8988T (cell line): ENCODE measurements at regions not wholly inside any gene's neighbourhood (a gene's known extent, or its start where the extent isn't known, plus 50 kb on each side); places are given as distances from the start of the nearest gene placed in this dataset.
"Not testable (repeated sequence)": the region's sequence is repeated elsewhere in the genome, so short reads cannot be mapped to it uniquely, and the experiment has no call there.

ENCODE experiments used
- DNase-seq: peaks from one replicate; pipeline ENCODE4 v3.0.0; 2011

DNA sequence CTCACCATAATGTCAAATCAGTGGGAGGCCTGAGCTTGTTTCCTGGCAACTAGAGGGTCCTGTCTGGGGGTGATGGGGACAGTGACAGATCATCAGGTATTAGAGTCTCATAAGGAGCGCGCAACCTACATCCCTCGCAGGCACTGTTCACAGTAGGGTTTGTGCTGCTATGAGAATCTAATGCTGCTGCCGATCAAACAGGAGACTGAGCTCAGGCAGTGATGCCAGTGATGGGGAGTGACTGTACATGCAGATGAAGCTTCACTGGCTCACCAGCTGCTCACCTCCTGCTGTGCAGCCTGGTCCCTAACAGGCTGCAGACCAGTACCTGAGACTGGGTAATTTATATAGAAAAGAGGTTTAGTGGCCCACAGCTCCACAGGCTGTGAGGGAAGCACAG lies 147.3 kb downstream of the TTLL2 start:
- DNase-seq, result no peak

DNA sequence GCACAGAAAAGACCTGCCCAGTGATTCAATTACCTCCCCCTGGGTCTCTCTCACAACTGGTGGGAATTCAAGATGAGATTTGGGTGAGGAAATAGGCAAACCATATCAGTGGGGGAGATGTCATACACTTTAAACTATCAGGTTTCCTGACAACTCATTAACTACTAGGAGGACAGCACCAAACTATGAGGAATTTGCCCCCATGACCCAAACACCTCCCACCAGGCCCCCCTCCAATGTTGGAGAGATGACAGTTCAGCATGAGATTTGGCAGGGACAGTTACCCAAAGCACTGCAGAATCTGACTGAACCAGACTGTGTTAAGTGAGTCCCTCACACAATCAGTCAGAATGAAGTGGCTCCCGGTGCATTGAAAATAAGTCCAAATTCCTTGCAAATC lies 148.0 kb downstream of the TTLL2 start:
- no peak for DNase-seq

DNA sequence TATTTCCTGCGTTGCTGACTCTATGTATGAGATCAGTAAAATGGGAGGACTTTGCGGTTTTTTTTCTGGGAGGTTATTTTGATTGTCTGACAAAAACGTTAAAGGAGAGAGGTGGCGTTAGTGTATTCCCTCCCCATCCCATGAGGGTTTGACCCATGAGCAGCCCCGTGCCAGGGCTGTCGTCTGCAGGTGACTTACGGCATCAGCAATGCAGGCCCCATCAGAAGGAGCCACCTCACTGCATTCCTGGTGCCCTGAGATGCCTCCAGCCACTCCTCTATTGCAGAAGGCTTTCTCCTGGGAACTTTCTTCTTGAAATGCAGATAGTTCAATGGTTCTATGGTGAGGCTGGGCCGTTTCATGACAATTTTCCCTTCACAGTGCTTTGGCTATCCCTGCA lies 149.3 kb downstream of the TTLL2 start:
- DNase-seq, result no peak

DNA sequence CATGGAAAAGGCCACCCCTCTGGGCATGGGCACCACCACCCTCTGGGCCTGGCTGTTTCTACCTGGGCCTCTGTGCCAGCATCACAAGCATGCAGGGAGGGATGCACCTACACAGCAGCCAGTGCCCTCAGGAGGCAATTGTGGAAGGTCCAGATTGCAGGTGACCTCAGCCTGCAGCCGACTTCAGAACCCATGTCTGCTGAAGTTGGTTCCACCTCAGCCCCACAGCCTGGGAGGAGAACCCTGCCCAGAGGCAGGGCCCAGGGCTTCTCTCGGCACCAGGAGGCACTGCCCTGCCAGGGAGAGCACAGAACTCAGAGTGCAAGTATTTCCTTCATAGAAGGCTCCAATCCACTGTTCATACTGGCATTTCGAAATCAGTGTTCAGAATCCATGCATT lies 149.8 kb downstream of the TTLL2 start:
- DNase-seq, result no peak

DNA sequence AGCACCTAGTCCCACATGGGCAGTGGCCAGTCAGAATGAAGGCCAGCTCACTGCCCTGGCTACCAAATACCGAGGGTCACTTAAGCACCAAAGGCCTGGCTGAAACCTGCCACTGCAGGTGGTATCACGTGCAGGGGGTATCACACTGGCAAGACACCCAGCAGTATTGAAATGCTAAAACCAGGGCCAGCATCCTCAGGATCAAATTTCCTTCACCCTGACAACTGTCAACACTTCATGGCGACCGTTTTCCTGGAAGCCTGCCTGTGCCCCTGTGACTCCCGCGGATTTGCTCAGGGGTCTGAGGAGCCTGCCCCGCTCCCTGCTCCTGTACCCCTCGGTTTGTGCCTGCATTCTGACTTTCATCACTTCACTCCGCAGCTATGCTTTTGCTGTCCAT lies 151.1 kb downstream of the TTLL2 start:
- DNase-seq, result no peak

DNA sequence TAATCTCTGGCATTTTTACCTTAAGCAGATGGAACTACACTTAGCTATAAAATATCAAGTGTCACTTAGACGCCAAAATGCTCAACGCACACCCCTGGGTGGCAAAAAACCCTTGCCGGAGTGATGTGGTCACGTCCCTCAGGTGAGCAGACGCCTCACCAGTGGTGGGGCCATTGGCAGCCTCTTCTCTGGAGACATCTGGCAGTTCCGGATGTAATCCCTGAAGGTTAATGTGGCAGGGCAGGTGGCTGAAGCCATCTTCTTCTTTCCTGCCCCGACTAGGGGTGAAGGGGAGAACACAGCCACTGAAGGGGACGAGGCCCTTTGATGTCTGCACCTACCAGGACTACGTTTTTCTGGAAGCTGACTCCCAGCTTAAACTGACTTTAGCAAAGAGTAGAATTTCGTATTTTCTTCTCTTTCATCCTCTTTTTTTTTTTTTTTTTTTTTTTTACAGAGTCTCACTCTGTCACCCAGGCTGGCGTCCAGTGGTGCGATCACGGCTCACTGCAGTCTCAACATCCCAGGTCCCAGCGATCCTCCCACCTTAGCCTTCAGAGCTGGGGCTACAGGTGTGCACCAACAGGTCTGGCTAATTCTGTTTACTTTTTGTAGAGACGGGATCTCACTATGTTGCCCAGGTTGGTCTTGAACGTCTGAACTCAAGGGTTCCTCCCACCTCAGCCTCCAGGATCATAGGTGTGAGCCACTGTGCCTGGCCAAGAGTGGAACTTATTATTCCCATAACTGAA lies 152.1 kb downstream of the TTLL2 start:
- no peak for DNase-seq

DNA sequence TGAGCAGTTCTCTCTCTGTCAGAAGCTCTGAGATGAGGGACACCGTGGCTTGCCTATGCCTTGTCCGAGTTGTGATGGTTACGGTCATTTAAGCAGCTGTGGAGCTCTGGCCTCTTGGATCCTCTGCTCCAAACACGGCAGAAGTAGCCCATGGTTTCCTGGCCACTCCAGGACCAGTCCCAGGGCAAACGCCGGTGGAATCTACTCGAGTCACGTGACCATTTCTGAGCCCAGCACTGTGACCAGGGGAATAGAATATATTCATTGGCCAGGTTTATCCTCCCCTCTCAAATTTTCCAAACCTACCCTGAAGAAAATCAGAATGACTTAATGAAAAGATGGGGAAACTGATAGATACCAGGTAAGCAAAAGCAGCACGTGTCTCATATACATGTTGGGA lies 152.8 kb downstream of the TTLL2 start:
- DNase-seq, result no peak

DNA sequence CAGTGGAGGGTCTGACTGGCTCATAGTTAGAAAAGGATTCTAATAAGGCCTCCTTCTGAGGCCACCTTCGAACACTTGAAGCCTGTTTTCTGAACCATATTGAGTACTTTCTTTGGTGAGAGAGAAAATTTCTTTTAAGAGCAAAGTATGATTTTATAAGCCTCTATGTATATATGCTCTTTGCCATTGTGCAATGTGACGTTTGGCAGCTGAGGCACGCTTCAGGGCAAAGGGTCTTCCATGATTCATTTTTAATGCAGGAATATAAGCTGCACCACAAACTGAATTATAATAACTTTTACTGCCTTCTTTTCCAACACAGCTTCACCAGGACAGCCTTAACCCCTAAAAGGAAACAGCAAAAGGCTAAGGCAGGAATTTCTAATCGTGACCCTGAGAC lies 154.4 kb downstream of the TTLL2 start:
- DNase-seq, result no peak

DNA sequence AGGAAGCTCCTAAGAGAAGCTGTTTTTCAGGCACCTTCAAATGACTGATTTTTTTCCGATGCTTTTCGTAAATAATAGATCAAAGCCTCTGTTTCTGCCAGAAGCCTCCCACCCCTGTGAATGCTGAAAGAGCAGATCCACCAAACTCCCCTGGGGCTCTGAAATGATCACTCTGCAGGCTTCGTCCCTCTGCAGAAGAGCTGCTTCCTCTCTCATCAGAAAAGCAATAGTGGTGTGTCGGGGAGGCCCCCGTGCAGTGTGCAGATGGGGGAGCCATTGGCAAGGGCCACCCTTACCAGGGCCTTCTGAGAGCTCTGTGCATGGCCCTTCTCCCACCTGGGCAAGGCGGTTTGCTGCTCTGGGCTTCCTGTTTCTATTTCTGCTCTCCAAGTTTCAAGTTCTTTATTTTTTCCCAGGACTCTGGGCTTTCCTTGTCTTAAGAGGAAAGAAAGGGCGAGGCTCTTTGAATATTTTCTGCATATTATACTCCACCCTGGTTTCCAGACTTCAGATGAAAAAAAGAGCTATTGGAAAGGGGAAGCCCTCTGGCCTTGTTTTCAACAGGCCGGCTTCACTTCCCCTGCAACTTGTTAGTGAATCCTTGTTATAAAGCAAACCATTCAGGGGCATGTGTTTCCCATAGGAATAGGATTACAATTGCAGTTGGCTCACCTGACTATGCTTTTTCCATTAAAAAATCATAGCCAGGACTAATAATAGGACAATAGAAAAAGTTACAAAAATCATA lies 155.2 kb downstream of the TTLL2 start:
- DNase-seq, result no peak

DNA sequence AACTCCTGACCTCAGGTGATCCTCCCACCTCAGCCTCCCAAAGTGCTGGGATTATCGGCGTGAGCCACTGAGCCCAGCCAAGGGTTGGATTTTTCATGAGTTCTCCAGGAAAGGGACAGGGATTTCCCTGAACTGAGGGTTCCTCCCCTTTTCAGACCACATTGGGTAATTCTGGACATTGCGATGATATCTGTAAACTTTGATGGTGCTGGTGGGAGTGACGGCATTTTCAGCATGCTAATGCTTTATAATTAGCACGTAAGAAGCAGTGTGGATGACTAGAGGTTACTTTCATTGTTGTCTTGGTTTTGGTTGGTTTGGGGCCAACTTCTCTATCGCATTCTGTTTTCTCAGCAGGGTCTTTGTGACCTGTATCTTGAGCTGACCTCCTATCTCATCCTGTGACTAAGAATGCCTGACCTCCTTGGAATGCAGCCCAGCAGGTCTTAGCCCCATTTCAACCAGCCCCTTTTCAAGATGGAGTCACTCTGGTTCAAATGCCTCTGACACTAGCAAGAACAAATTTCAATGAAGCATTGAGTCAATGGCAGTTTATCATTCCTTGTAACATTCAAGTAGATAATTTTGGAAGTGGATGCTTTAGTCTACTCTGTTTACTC lies 156.5 kb downstream of the TTLL2 start:
- DNase-seq, result no peak

DNA sequence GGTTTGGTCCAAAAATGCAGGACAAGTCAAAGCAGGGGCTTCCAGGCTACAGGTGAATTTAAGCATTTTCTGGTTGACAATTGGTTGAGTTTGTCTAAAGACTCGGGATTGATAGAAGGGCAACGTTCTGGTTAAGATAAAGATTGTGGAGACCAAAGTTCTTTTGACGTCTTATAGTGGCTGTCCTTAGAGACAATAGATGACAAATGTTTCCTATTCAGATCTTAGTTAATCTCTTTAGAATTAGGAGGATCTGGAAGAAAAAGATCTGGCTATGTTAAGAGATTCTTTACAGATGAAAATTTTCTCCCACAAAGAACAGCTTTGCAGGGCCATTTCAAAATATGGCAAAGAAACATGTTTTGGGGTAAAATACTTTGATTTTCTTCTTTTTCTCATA lies 157.9 kb downstream of the TTLL2 start:
- DNase-seq, result not testable (repeated sequence)

DNA sequence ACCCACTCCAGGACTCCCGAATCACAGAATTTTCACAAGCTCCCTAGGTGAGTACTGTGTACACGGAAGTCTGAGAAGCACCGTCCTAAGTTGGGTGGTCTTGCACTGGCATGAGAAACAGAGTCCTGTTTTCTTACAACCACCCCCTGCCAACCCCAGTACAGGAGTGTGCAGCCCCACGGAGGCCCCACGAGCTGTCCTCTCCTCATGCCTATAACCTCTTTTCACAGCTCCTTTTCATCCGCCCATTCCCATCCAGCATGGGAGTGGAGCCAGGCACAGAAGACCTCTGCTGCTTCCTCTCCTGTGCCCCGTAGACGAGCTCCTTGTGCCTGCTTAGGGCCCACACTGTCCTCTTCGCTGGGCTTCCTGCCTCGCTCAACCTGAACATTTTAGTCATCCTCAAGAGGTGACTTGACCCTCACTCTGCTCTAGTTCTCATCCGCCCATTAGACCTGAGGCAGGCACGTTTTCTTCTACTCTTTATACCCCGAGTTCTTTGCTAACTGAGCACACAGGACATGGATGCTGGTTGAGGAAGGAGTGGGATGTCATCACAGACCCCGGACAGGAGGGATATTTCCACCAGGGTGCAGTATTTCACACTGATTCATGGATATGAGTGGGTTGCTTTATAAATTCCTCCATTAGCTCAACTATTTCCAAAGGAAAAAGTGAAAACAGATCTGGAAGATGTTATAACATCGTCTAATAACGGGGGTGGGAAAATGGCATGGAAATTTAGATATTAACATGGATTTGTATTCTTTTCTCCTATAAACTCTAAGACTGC lies 160.5 kb downstream of the TTLL2 start:
- no peak for DNase-seq

DNA sequence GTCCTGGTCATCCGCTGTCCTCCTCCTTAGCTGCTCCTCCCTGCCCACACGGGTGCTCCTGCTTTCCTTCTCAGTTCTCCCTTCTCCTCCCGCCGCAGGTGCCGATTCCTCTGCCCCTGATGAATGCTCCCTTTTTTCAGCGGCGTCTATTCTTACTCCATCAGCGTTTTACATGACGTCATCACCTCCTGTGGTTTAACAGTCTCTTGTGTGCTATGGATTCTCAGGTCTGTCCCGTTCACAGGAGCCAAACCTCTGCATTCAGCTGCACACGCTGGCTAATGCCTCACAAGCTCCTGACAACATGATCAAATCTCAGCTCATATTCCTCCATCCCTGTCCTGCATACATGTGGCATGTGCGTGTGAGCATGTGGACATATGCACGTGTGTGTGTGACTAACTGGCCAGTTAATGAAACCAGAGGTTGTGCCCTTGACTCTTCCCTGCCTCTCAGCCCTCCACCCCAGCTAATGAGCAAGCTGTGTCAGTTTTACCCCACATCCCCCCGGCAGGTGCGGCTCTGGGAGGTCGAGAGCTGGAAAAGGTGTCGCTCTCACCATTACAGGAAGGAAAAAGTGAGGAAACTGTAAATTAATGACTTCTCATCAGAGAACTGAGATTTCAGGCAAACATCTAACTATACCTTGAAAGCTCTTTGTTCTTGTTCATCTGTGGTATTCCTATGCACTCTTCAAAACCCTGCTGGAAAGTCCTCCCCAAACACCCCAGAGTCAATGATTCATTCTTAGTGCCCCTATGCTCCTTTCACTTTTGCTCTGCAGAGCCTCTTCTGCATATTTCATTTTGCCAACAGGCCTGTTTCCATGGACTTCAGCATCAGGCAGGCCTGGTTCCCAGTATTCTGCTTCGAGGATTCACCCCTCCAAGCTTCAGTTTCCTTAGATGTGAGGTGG lies 163.1 kb downstream of the TTLL2 start:
- DNase-seq, result no peak

DNA sequence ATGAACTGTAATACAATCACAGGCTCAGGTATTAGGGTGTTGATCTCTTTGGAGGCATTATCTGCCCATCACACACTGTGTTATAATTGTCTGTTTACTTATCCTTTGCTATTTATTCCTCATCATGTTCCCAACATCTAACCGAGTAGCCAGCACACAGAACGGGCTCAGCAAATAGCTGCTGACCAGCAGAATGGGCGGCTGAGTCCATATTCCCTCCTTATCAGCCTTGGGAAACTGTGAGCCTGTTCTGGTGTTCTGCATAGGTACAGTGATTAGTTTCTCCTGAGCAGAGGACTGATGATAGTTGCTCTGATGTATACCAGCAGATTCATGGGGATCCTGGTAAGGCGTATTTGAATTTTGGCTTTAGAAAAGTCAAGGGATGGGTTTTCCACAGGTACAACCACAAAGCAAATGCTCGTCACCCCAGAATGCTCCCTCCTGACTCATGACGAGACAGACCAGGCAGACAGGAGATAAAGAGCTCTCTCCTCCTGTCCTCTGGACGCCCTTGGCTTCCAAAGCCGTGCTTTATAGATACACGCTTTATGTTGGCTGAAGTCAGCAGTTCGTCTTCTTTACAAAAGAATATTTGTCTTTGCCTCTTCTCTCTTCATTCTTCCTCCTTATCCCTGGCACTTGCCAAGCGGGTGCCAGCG lies 166.7 kb downstream of the TTLL2 start:
- DNase-seq, result no peak

DNA sequence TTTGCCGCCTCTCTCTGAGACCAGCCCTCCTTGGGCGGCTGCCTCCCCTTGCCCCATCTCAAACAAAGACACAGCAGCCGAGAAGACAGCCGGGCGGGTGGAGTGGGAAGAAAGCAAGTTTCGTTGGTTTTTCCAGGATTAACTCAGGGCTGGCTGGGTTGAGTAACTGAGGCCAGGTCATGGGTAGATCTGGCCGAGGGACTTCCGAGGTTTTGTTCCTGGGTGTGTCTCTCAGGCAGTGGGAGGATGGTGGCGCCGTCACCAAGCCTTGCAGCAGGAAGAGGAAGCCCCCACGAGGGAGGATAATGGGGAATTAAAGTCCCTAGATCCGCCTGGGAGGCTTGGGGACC lies 167.2 kb downstream of the TTLL2 start:
- DNase-seq, result no peak

DNA sequence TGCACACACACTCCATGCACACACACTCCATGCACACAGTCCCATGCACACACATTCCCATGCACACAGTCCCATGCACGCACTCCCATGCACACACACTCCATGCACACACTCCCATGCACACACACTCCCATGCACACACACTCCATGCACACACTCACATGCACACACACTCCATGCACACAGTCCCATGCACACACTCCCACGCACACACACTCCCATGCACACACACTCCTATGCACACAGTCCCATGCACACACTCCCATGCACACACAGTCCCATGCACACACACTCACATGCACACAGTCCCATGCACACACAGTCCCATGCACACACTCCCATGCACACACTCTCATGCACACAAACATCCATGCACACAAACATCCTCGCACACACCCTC lies 168.4 kb downstream of the TTLL2 start:
- no peak for DNase-seq

DNA sequence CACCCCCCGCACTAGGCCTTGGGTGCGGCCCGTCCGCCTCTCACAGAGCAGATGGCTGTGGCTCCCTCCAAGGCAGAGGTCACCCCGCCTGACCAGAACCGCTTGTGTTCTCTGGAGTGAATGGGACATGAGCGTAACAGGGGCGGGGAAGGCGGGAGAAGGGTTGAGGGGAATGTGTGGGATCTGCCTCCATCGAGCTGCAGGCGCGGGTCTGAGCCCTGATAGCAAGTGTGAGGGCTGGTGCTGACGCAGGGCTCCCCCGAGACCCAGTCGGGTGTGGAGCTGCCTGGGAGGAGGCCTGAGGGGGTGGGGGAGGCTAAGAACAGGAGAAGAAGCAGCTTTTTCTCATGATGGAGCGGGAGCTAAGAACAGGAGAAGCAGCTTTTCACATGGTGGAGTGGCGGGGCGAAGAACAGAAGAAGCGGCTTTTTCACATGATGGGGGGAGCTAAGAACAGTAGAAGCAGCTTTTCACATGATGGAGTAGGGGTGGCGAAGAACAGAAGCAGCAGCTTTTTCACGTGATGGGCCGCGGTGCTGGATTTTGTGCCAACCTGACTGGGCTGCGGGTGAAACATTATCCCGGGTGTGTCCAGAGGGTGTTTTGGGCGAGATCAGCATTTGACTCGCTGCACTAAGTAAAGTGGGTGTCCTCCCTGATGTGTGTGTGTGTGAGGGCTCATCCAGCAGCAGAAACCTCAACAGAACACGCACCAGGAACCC lies 169.3 kb downstream of the TTLL2 start:
- DNase-seq, result no peak

DNA sequence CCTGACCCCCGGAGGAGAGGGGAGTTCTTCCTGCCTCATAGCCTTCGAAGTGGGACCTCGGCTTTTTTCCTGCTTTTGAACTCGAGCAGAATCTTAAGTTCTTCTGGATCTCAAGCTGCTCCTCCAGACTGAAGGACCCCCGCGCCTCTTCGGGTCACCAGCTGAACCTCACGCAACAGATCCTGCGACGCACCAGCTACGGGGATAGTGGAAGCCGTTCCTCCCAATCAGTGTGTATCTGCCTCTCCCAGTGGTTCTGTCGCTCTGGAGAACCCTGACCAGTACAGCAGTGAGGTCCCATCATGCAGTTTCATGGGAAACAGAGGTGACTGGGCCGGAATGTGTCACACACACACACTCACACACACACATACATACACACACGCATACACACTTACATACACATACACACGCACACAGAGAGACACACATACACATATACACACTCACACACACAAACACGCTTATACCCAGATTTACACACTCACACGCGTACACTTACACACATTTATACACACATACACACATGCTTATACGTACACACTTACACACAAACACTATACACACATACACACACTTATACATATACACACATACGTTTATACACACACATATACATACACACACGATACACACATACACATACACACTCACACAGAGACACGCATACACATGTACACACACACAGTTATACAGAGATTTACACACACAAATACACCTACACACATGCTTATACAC lies 170.0 kb downstream of the TTLL2 start:
- DNase-seq, result no peak

DNA sequence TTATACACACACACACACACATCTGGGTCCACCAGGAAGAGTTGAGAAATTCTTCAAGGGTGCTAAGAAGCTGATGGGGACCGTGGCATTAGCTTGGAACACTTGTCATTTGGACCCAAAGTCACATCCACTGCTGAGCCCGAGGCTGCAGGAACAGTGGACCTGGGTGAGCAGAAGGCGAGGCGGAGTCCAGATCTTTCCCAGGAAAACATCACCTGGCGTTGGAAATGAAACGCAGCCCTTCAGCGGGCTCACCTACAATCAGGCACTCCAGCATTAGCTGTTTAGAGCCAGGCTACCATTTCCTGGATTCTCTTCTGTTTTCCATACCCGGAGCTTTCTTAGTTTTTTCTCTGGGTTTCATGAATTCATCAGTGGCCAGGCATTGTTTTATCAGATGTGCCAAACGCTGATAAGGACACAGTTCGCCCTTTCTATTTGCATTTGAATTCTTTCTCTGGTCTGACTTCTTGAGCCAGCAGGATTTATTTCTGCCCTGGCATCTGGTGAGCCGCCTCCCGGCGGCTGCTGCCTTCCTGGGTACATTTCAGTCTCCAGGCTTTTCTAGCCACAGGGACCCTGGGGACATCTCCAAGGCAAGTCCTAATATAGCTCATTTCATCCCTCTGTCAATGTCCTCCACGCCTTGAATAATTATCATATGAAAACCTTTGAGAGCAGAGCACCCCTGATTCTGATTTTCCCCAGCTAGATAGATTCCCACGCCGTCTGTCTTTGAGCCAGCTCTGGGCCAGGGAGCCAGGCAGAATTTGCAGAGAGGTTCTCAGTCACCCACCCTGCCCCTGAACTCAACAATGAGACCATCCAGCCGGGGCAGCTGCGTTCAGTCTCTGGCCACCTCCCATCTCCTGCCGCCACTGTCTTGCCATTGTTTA lies 170.9 kb downstream of the TTLL2 start:
- no peak for DNase-seq
